ENCODE measurements at regions not wholly inside any gene's neighbourhood (a gene's known extent, or its start where the extent isn't known, plus 50 kb on each side); places are given as distances from the start of the nearest gene placed in this dataset.
"Not testable (repeated sequence)": the region's sequence is repeated elsewhere in the genome, so short reads cannot be mapped to it uniquely, and the experiment has no call there.

DNA sequence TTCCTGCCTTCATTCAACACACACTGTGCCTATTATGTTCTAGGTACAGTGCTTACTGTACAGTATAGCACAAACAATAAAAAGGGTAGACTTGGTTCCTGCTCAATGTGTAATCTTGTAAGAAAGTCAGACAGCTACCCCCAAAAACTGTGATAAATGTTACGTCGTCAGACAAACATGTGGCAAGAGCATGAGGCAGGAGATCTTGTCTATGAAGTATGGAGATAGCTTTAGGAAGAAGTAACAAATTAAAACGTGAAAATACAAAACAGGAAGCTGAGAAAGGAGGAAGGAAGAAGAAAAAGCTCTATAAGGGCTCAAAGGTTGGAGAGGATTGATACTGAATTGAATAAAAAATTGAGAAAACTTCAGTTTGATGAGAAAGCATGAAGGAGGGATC is 276.2 kb upstream of the HNRNPA3 start:
- no peaks in the 10 kb centered on the region for H3K4me1 ChIP-seq (ENCODE audit: control insufficient read depth, insufficient read depth, low read length, poor library complexity, severe bottlenecking)
- H3K36me3 ChIP-seq (ENCODE audit: control insufficient read depth, insufficient read depth, low read length) = no peaks in the 10 kb centered on the region
- WGBS, 2 experiments (ENCODE audit: insufficient coverage in 2 of 2) = 84 to 94% methylated on average over 3 of the region's 3 CpGs
- H3K9me3 ChIP-seq (ENCODE audit: control insufficient read depth, low read length) = no peaks in the 10 kb centered on the region
- H3K4me3 ChIP-seq (ENCODE audit: extremely low read depth, insufficient read depth, low read length, poor library complexity, severe bottlenecking) = no peak overlapping the region
- no peak overlapping the region for H3K27ac ChIP-seq (ENCODE audit: low read depth, low read length, severe bottlenecking)

GRCh38 chr2:176944998-176945397 is 267.6 kb upstream of the HNRNPA3 start:
- Histone ChIP-seq H3K27ac (ENCODE audit: low read depth, low read length, severe bottlenecking) (no peak overlapping the region), H3K4me3 (ENCODE audit: extremely low read depth, insufficient read depth, low read length, poor library complexity, severe bottlenecking) (no peak overlapping the region), H3K9me3 (ENCODE audit: control insufficient read depth, low read length) (peaks cover 4% of the 10 kb centered on the region), H3K36me3 (ENCODE audit: control insufficient read depth, insufficient read depth, low read length) (no peaks in the 10 kb centered on the region), H3K4me1 (ENCODE audit: control insufficient read depth, insufficient read depth, low read length, poor library complexity, severe bottlenecking) (no peaks in the 10 kb centered on the region)
- WGBS, 2 experiments (ENCODE audit: insufficient coverage in 2 of 2) = 91 to 100% methylated on average over 1 of the region's 3 CpGs

DNA sequence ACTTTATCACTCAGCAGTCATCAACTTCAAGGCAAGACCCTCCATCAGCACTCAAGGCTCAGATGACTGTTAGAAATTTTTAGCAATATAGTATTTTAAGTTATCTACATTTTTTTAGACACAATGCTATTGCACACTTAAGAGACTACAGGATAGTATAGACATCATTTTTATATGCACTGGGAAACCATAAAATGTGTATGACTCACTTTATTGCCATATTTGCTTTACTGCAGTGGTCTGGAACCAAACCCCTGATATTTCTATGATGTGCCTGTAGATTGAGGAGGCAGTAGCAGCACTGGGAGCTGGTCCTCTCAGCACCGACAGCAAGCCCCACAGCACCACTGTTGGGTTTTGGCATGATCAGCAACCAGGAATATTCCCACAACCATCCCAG is 264.8 kb upstream of the HNRNPA3 start:
- no peak overlapping the region for H3K4me3 ChIP-seq (ENCODE audit: extremely low read depth, insufficient read depth, low read length, poor library complexity, severe bottlenecking)
- no peak overlapping the region for H3K27ac ChIP-seq (ENCODE audit: low read depth, low read length, severe bottlenecking)
- WGBS, 2 experiments (ENCODE audit: insufficient coverage in 2 of 2) = no CpG with 5 or more reads among the region's 1 CpG
- no peaks in the 10 kb centered on the region for H3K36me3 ChIP-seq (ENCODE audit: control insufficient read depth, insufficient read depth, low read length)
- H3K9me3 ChIP-seq (ENCODE audit: control insufficient read depth, low read length) = peaks cover 4% of the 10 kb centered on the region
- no peaks in the 10 kb centered on the region for H3K4me1 ChIP-seq (ENCODE audit: control insufficient read depth, insufficient read depth, low read length, poor library complexity, severe bottlenecking)

GRCh38 chr2:176951218-176951617 is 261.4 kb upstream of the HNRNPA3 start:
- no CpG with 5 or more reads among the region's 3 CpGs for WGBS, 2 experiments (ENCODE audit: insufficient coverage in 2 of 2)
- not testable (repeated sequence) for H3K4me3 ChIP-seq (ENCODE audit: extremely low read depth, insufficient read depth, low read length, poor library complexity, severe bottlenecking); H3K9me3 ChIP-seq (ENCODE audit: control insufficient read depth, low read length); H3K4me1 ChIP-seq (ENCODE audit: control insufficient read depth, insufficient read depth, low read length, poor library complexity, severe bottlenecking); H3K36me3 ChIP-seq (ENCODE audit: control insufficient read depth, insufficient read depth, low read length); H3K27ac ChIP-seq (ENCODE audit: low read depth, low read length, severe bottlenecking)

- no peak overlapping the region for H3K4me3 ChIP-seq (ENCODE audit: extremely low read depth, insufficient read depth, low read length, poor library complexity, severe bottlenecking)
- WGBS, 2 experiments (ENCODE audit: insufficient coverage in 2 of 2) = 66 to 71% methylated on average over 1 to 2 of the region's 2 CpGs
- no peak overlapping the region for H3K27ac ChIP-seq (ENCODE audit: low read depth, low read length, severe bottlenecking)
- no peaks in the 10 kb centered on the region for H3K9me3 ChIP-seq (ENCODE audit: control insufficient read depth, low read length)
- no peaks in the 10 kb centered on the region for H3K36me3 ChIP-seq (ENCODE audit: control insufficient read depth, insufficient read depth, low read length)
- H3K4me1 ChIP-seq (ENCODE audit: control insufficient read depth, insufficient read depth, low read length, poor library complexity, severe bottlenecking) = no peaks in the 10 kb centered on the region
These were observed 255.8 kb upstream of the HNRNPA3 start for GRCh38 chr2:176956791-176957190.

GRCh38 chr2:176959614-176960013 is 253.0 kb upstream of the HNRNPA3 start:
- H3K4me1 ChIP-seq (ENCODE audit: control insufficient read depth, insufficient read depth, low read length, poor library complexity, severe bottlenecking) = no peaks in the 10 kb centered on the region
- no peak overlapping the region for H3K27ac ChIP-seq (ENCODE audit: low read depth, low read length, severe bottlenecking)

GRCh38 chr2:176960061-176960460 is 252.5 kb upstream of the HNRNPA3 start:
- Histone ChIP-seq H3K4me3 (ENCODE audit: extremely low read depth, insufficient read depth, low read length, poor library complexity, severe bottlenecking) (no peak overlapping the region), H3K9me3 (ENCODE audit: control insufficient read depth, low read length) (no peaks in the 10 kb centered on the region), H3K36me3 (ENCODE audit: control insufficient read depth, insufficient read depth, low read length) (no peaks in the 10 kb centered on the region), H3K4me1 (ENCODE audit: control insufficient read depth, insufficient read depth, low read length, poor library complexity, severe bottlenecking) (no peaks in the 10 kb centered on the region), H3K27ac (ENCODE audit: low read depth, low read length, severe bottlenecking) (no peak overlapping the region)
- 83% methylated on average over 2 of the region's 2 CpGs; no CpG with 5 or more reads in 1 of the 2 experiments for WGBS, 2 experiments (ENCODE audit: insufficient coverage in 2 of 2)

More at GRCh38 chr2:176959614-176960013, 253.0 kb upstream of the HNRNPA3 start:
- no peaks in the 10 kb centered on the region for H3K36me3 ChIP-seq (ENCODE audit: control insufficient read depth, insufficient read depth, low read length)
- WGBS, 2 experiments (ENCODE audit: insufficient coverage in 2 of 2) = 100% methylated on average over 1 of the region's 3 CpGs; no CpG with 5 or more reads in 1 of the 2 experiments
- no peak overlapping the region for H3K4me3 ChIP-seq (ENCODE audit: extremely low read depth, insufficient read depth, low read length, poor library complexity, severe bottlenecking)
- no peaks in the 10 kb centered on the region for H3K9me3 ChIP-seq (ENCODE audit: control insufficient read depth, low read length)

- 74 to 81% methylated on average over 6 to 7 of the region's 7 CpGs for WGBS, 2 experiments (ENCODE audit: insufficient coverage in 2 of 2)
- no peak overlapping the region for H3K4me3 ChIP-seq (ENCODE audit: extremely low read depth, insufficient read depth, low read length, poor library complexity, severe bottlenecking)
- no peak overlapping the region for H3K27ac ChIP-seq (ENCODE audit: low read depth, low read length, severe bottlenecking)
- H3K9me3 ChIP-seq (ENCODE audit: control insufficient read depth, low read length) = no peaks in the 10 kb centered on the region
- no peaks in the 10 kb centered on the region for H3K36me3 ChIP-seq (ENCODE audit: control insufficient read depth, insufficient read depth, low read length)
- no peaks in the 10 kb centered on the region for H3K4me1 ChIP-seq (ENCODE audit: control insufficient read depth, insufficient read depth, low read length, poor library complexity, severe bottlenecking)
These were observed 251.7 kb upstream of the HNRNPA3 start for GRCh38 chr2:176960736-176961520.

DNA sequence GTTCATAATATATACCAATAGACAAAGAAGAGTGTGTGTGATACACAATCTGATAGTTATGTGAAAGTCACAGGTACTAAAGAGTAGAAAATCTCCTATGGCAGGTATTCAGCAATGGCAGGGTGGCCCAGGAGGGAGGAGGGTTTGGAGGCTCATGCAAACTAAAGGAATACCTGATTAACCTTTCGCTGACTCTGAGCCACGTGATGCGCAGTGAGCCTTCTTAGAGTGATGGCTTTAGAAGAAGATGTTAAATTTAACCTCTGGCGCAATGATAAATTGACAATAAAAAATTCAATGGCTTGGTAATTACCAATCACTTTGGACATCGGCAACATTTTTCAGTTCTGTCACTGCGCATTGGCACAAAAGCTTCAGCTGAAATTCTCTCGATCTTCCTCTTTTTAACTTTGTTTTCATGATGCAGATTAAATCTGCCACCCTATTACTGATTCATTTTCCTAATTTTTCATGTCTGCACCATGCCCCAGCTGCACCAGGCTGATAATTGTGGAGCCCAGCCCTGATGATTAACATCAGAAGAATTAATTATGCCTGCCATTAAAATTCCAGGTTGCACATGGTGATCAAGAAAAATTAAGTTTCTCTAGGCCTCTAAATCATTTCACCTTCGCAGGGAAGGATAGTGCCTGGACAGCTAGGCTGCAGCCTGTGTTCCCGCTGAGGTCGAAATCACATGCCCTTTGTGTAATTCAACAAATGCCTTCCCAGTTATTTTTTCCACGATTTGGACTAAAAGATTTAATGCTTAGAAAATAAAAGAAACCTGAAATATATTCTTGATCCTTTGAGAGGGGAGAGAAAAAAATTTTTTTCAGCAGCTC is 250.6 kb upstream of the HNRNPA3 start:
- no peak overlapping the region for H3K4me3 ChIP-seq (ENCODE audit: extremely low read depth, insufficient read depth, low read length, poor library complexity, severe bottlenecking)
- no peaks in the 10 kb centered on the region for H3K4me1 ChIP-seq (ENCODE audit: control insufficient read depth, insufficient read depth, low read length, poor library complexity, severe bottlenecking)
- WGBS, 2 experiments (ENCODE audit: insufficient coverage in 2 of 2) = 83 to 94% methylated on average over 7 of the region's 11 CpGs
- no peaks in the 10 kb centered on the region for H3K36me3 ChIP-seq (ENCODE audit: control insufficient read depth, insufficient read depth, low read length)
- no peak overlapping the region for H3K27ac ChIP-seq (ENCODE audit: low read depth, low read length, severe bottlenecking)
- no peaks in the 10 kb centered on the region for H3K9me3 ChIP-seq (ENCODE audit: control insufficient read depth, low read length)

- H3K9me3 ChIP-seq (ENCODE audit: control insufficient read depth, low read length) = no peaks in the 10 kb centered on the region
- 80 to 88% methylated on average over 1 to 2 of the region's 4 CpGs for WGBS, 2 experiments (ENCODE audit: insufficient coverage in 2 of 2)
- H3K27ac ChIP-seq (ENCODE audit: low read depth, low read length, severe bottlenecking) = no peak overlapping the region
- H3K4me3 ChIP-seq (ENCODE audit: extremely low read depth, insufficient read depth, low read length, poor library complexity, severe bottlenecking) = no peak overlapping the region
- no peaks in the 10 kb centered on the region for H3K36me3 ChIP-seq (ENCODE audit: control insufficient read depth, insufficient read depth, low read length)
- H3K4me1 ChIP-seq (ENCODE audit: control insufficient read depth, insufficient read depth, low read length, poor library complexity, severe bottlenecking) = no peaks in the 10 kb centered on the region
These were observed 248.9 kb upstream of the HNRNPA3 start for GRCh38 chr2:176963568-176964287.
